Keratinocyte (primary cell): ENCODE measurements at regions not wholly inside any gene's neighbourhood (a gene's known extent, or its start where the extent isn't known, plus 50 kb on each side); places are given as distances from the start of the nearest gene placed in this dataset.

ENCODE experiments used
- DNase-seq: peaks from one replicate; pipeline ENCODE4 v3.0.0-alpha.2; 2011; ENCODE audit warnings: low read depth, missing footprints, low spot score
- FAIRE-seq: peaks from 2 replicates; lab custom pipeline; 2011; peaks lifted over from hg19 to GRCh38; lab: Jason Lieb, UNC
- H2AFZ ChIP-seq: 2 replicates; pipeline ENCODE4 v1.6.0; 2012; ENCODE audit warnings: low read length, control low read depth, inconsistent platforms; ENCODE audit not compliant: control insufficient read depth
- H3K27ac ChIP-seq: 2 replicates; pipeline ENCODE4 v1.5.1; 2011; ENCODE audit warnings: low read length; ENCODE audit not compliant: control insufficient read depth, insufficient read depth
- H3K27me3 ChIP-seq: 3 replicates; pipeline ENCODE4 v1.6.0; 2011; ENCODE audit warnings: low read length; ENCODE audit not compliant: control insufficient read depth, insufficient read depth; ENCODE audit errors: extremely low read depth
- H3K36me3 ChIP-seq, 2 experiments: 2 replicates in 1 of 2; 3 replicates in 1 of 2; pipeline ENCODE4 v1.5.1; 2011; ENCODE audit warnings: low read length in 2 of 2, mild to moderate bottlenecking in 1 of 2; ENCODE audit not compliant: control insufficient read depth in 2 of 2, insufficient read depth in 2 of 2; ENCODE audit errors: extremely low read depth in 1 of 2
- H3K4me1 ChIP-seq: 3 replicates; pipeline ENCODE4 v1.5.1; 2011; ENCODE audit warnings: low read length; ENCODE audit not compliant: control insufficient read depth, insufficient read depth; ENCODE audit errors: extremely low read depth
- H3K4me2 ChIP-seq: 3 replicates; pipeline ENCODE4 v1.6.0; 2011; ENCODE audit warnings: low read depth, low read length; ENCODE audit not compliant: control insufficient read depth, insufficient read depth; ENCODE audit errors: extremely low read depth
- H3K4me3 ChIP-seq, 3 experiments: fragments of 200-600 bp in 1 of 3; sonication (generic) in 1 of 3; 2 replicates in 2 of 3; 3 replicates in 1 of 3; pipeline ENCODE4 v1.5.1; 2011 to 2016; ENCODE audit warnings: low read length in 3 of 3, mild to moderate bottlenecking in 3 of 3, control low read depth in 2 of 3, inconsistent platforms in 1 of 3, low read depth in 1 of 3, mixed read lengths in 1 of 3, mixed run types in 1 of 3, moderate library complexity in 1 of 3; ENCODE audit not compliant: control insufficient read depth in 2 of 3, insufficient read depth in 2 of 3; ENCODE audit errors: extremely low read depth in 1 of 3
- H3K79me2 ChIP-seq: 2 replicates; pipeline ENCODE4 v1.6.0; 2012; ENCODE audit warnings: low read length; ENCODE audit not compliant: control insufficient read depth, insufficient read depth
- H3K9ac ChIP-seq: 3 replicates; pipeline ENCODE4 v1.6.0; 2011; ENCODE audit warnings: low read length; ENCODE audit not compliant: control insufficient read depth, insufficient read depth; ENCODE audit errors: extremely low read depth
- H3K9me1 ChIP-seq: 3 replicates; pipeline ENCODE4 v1.6.0; 2011; ENCODE audit warnings: low read length; ENCODE audit not compliant: control insufficient read depth, insufficient read depth; ENCODE audit errors: extremely low read depth
- H3K9me3 ChIP-seq: 2 replicates; pipeline ENCODE4 v1.5.1; 2012; ENCODE audit warnings: low read depth, low read length; ENCODE audit not compliant: control insufficient read depth
- H4K20me1 ChIP-seq: 3 replicates; pipeline ENCODE4 v1.6.0; 2011; ENCODE audit warnings: low read length; ENCODE audit not compliant: control insufficient read depth, insufficient read depth; ENCODE audit errors: extremely low read depth
- CTCF ChIP-seq, 3 experiments: IDR thresholded peaks in 1 of 3; conservative IDR thresholded peaks in 1 of 3; optimal IDR thresholded peaks in 1 of 3; 2 replicates in 2 of 3; 3 replicates in 1 of 3; pipeline versions ENCODE3 to v1.5.1; 2011; ENCODE audit warnings: low read length in 3 of 3, mild to moderate bottlenecking in 3 of 3, moderate library complexity in 2 of 3, control low read depth in 1 of 3, inconsistent platforms in 1 of 3; ENCODE audit not compliant: insufficient read depth in 2 of 3; ENCODE audit errors: extremely low read depth in 1 of 3
- EZH2 ChIP-seq: IDR thresholded peaks from one replicate; pipeline ENCODE4 v1.6.1; 2012; ENCODE audit warnings: inconsistent platforms, mild to moderate bottlenecking, low read length, moderate library complexity
- dilution Hi-C: fragments of 300-500 bp; cut with MboI; formaldehyde crosslinking; loops from one replicate; pipeline ENCODE4 v1.7.0; 2020; ENCODE audit warnings: low sequenced_read_pairs; ENCODE audit not compliant: extremely low pct_ligation_motif_present

- Histone ChIP-seq H3K27me3 (no peaks in the 10 kb centered on the region), H3K4me3 (no peak overlapping the region), H4K20me1 (no peaks in the 10 kb centered on the region), H3K9me3 (peaks cover 3% of the 10 kb centered on the region), H3K79me2 (no peaks in the 10 kb centered on the region), H3K27ac (peak overlapping the region; percentile 92), H3K9ac (no peak overlapping the region), H3K36me3 (no peaks in the 10 kb centered on the region), H3K4me2 (no peak overlapping the region), H3K9me1 (no peaks in the 10 kb centered on the region), H2AFZ (no peak overlapping the region), H3K4me1 (peaks cover 31% of the 10 kb centered on the region)
- FAIRE-seq, result no peak
- no peak for DNase-seq
- no peak for TF ChIP-seq EZH2
- TF ChIP-seq CTCF (optimal IDR thresholded peaks at IDR 0.05 in 1 of 3, IDR thresholded peaks at IDR 0.05 in 1 of 3, conservative IDR thresholded peaks at IDR 0.05 in 1 of 3; ENCODE audit: extremely low read depth in 1 of 3, insufficient read depth in 2 of 3, low read length in 3 of 3), result no peak
- dilution Hi-C loops, result no loop called here
Measured at GRCh38 chr7:46292741-46293140, 371.7 kb upstream of the IGFBP3 start.

- Histone ChIP-seq H3K4me2 (peak overlapping the region; percentile 68), H3K4me3 (peak overlapping the region in 1 of 3 experiments; percentile 2), H3K36me3 (no peaks in the 10 kb centered on the region), H3K9me1 (no peaks in the 10 kb centered on the region), H2AFZ (peak overlapping the region; percentile 34), H3K27ac (peak overlapping the region; percentile 92), H4K20me1 (no peaks in the 10 kb centered on the region), H3K79me2 (no peaks in the 10 kb centered on the region), H3K4me1 (peaks cover 28% of the 10 kb centered on the region), H3K27me3 (no peaks in the 10 kb centered on the region), H3K9me3 (no peaks in the 10 kb centered on the region), H3K9ac (peak overlapping the region; percentile 75)
- TF ChIP-seq EZH2 (no peak), CTCF (optimal IDR thresholded peaks at IDR 0.05 in 1 of 3, IDR thresholded peaks at IDR 0.05 in 1 of 3, conservative IDR thresholded peaks at IDR 0.05 in 1 of 3; ENCODE audit: extremely low read depth in 1 of 3, insufficient read depth in 2 of 3, low read length in 3 of 3) (no peak)
- DNase-seq (peak; percentile 54), FAIRE-seq (peak; percentile 91)
- dilution Hi-C loops, result no loop called here
Measured at GRCh38 chr7:46291601-46292150, 370.6 kb upstream of the IGFBP3 start.
